ENCODE measurements at regions not wholly inside any gene's neighbourhood (a gene's known extent, or its start where the extent isn't known, plus 50 kb on each side); places are given as distances from the start of the nearest gene placed in this dataset.

- no peak overlapping the region for H3K4me3 Mint-ChIP-seq
- H3K36me3 Mint-ChIP-seq: no peaks in the 10 kb centered on the region
- ATAC-seq: no peak
These were observed 489.2 kb upstream of the MIS18BP1 start for GRCh38 chr14:45742187-45742586.

GRCh38 chr14:45728434-45729225, 475.6 kb upstream of the MIS18BP1 start:
- no peak overlapping the region for H3K4me3 Mint-ChIP-seq

More at GRCh38 chr14:45742187-45742586, 489.2 kb upstream of the MIS18BP1 start:
- no peak overlapping the region for H3K27ac Mint-ChIP-seq
- no peaks in the 10 kb centered on the region for H3K4me1 Mint-ChIP-seq
- no peak for DNase-seq (ENCODE audit: low spot score in 2 of 2)
- H3K9me3 Mint-ChIP-seq: peaks cover 27% of the 10 kb centered on the region

GRCh38 chr14:45727133-45727532, 474.1 kb upstream of the MIS18BP1 start:
- Mint-ChIP-seq H3K36me3 (no peaks in the 10 kb centered on the region), H3K4me3 (no peak overlapping the region), H3K9me3 (peaks cover 5% of the 10 kb centered on the region), H3K4me1 (no peaks in the 10 kb centered on the region), H3K27ac (no peak overlapping the region)
- DNase-seq (ENCODE audit: low spot score in 2 of 2): no peak
- ATAC-seq: no peak

More at GRCh38 chr14:45728434-45729225, 475.6 kb upstream of the MIS18BP1 start:
- DNase-seq (ENCODE audit: low spot score in 2 of 2) (no peak), ATAC-seq (no peak)
- H3K4me1 Mint-ChIP-seq: no peaks in the 10 kb centered on the region
- H3K36me3 Mint-ChIP-seq: no peaks in the 10 kb centered on the region
- no peak overlapping the region for H3K27ac Mint-ChIP-seq
- H3K9me3 Mint-ChIP-seq: peaks cover 2% of the 10 kb centered on the region

GRCh38 chr14:45721472-45721871, 468.5 kb upstream of the MIS18BP1 start:
- no peak overlapping the region for H3K27ac Mint-ChIP-seq
- no peak overlapping the region for H3K4me3 Mint-ChIP-seq
- no peaks in the 10 kb centered on the region for H3K4me1 Mint-ChIP-seq
- no peak for ATAC-seq
- no peak for DNase-seq (ENCODE audit: low spot score in 2 of 2)
- no peaks in the 10 kb centered on the region for H3K36me3 Mint-ChIP-seq
- H3K9me3 Mint-ChIP-seq: peaks cover 7% of the 10 kb centered on the region

- DNase-seq (ENCODE audit: low spot score in 2 of 2): no peak
- no peaks in the 10 kb centered on the region for H3K4me1 Mint-ChIP-seq
- H3K4me3 Mint-ChIP-seq: no peak overlapping the region
- ATAC-seq: no peak
- H3K27ac Mint-ChIP-seq: no peak overlapping the region
- H3K9me3 Mint-ChIP-seq: peaks cover 21% of the 10 kb centered on the region
- H3K36me3 Mint-ChIP-seq: no peaks in the 10 kb centered on the region
These were observed 463.6 kb upstream of the MIS18BP1 start for GRCh38 chr14:45716572-45716971.

GRCh38 chr14:45715946-45716345, 462.9 kb upstream of the MIS18BP1 start:
- no peak overlapping the region for H3K4me3 Mint-ChIP-seq
- DNase-seq (ENCODE audit: low spot score in 2 of 2) (no peak), ATAC-seq (no peak)
- H3K9me3 Mint-ChIP-seq: peaks cover 21% of the 10 kb centered on the region
- H3K4me1 Mint-ChIP-seq: no peaks in the 10 kb centered on the region
- no peak overlapping the region for H3K27ac Mint-ChIP-seq
- no peaks in the 10 kb centered on the region for H3K36me3 Mint-ChIP-seq

GRCh38 chr14:45709541-45709940, 456.5 kb upstream of the MIS18BP1 start:
- H3K27ac Mint-ChIP-seq: no peak overlapping the region
- ATAC-seq (no peak), DNase-seq (ENCODE audit: low spot score in 2 of 2) (no peak)
- no peaks in the 10 kb centered on the region for H3K4me1 Mint-ChIP-seq
- no peak overlapping the region for H3K4me3 Mint-ChIP-seq
- H3K36me3 Mint-ChIP-seq: no peaks in the 10 kb centered on the region
- H3K9me3 Mint-ChIP-seq: peaks cover 17% of the 10 kb centered on the region

- no peak for ATAC-seq
- H3K9me3 Mint-ChIP-seq: peaks cover 12% of the 10 kb centered on the region
- no peak overlapping the region for H3K27ac Mint-ChIP-seq
- no peak overlapping the region for H3K4me3 Mint-ChIP-seq
- DNase-seq (ENCODE audit: low spot score in 2 of 2): no peak
- no peaks in the 10 kb centered on the region for H3K36me3 Mint-ChIP-seq
- no peaks in the 10 kb centered on the region for H3K4me1 Mint-ChIP-seq
These were observed 453.0 kb upstream of the MIS18BP1 start for GRCh38 chr14:45705940-45706534.

- ATAC-seq: no peak
- Mint-ChIP-seq H3K27ac (no peak overlapping the region), H3K4me3 (no peak overlapping the region), H3K9me3 (peaks cover 13% of the 10 kb centered on the region), H3K4me1 (no peaks in the 10 kb centered on the region), H3K36me3 (no peaks in the 10 kb centered on the region)
- DNase-seq (ENCODE audit: low spot score in 2 of 2): no peak
These were observed 446.5 kb upstream of the MIS18BP1 start for GRCh38 chr14:45699471-45699870.

GRCh38 chr14:45698462-45699134, 445.6 kb upstream of the MIS18BP1 start:
- peaks cover 16% of the 10 kb centered on the region for H3K9me3 Mint-ChIP-seq
- no peak for ATAC-seq
- DNase-seq (ENCODE audit: low spot score in 2 of 2): no peak
- no peak overlapping the region for H3K27ac Mint-ChIP-seq
- no peaks in the 10 kb centered on the region for H3K4me1 Mint-ChIP-seq
- H3K36me3 Mint-ChIP-seq: no peaks in the 10 kb centered on the region
- no peak overlapping the region for H3K4me3 Mint-ChIP-seq

- ATAC-seq (no peak), DNase-seq (ENCODE audit: low spot score in 2 of 2) (no peak)
- Mint-ChIP-seq H3K9me3 (peaks cover 29% of the 10 kb centered on the region), H3K27ac (no peak overlapping the region), H3K36me3 (no peaks in the 10 kb centered on the region), H3K4me1 (no peaks in the 10 kb centered on the region), H3K4me3 (no peak overlapping the region)
These were observed 433.8 kb upstream of the MIS18BP1 start for GRCh38 chr14:45686771-45687170.

- Mint-ChIP-seq H3K4me1 (no peaks in the 10 kb centered on the region), H3K36me3 (no peaks in the 10 kb centered on the region), H3K4me3 (no peak overlapping the region), H3K27ac (no peak overlapping the region), H3K9me3 (peaks cover 13% of the 10 kb centered on the region)
- DNase-seq (ENCODE audit: low spot score in 2 of 2) (no peak), ATAC-seq (no peak)
These were observed 427.5 kb upstream of the MIS18BP1 start for GRCh38 chr14:45680531-45680930.

GRCh38 chr14:45679853-45680252, 426.9 kb upstream of the MIS18BP1 start:
- DNase-seq (ENCODE audit: low spot score in 2 of 2) (no peak), ATAC-seq (no peak)
- Mint-ChIP-seq H3K27ac (no peak overlapping the region), H3K4me3 (no peak overlapping the region), H3K36me3 (no peaks in the 10 kb centered on the region), H3K4me1 (no peaks in the 10 kb centered on the region), H3K9me3 (peaks cover 13% of the 10 kb centered on the region)

- no peaks in the 10 kb centered on the region for H3K36me3 Mint-ChIP-seq
- DNase-seq (ENCODE audit: low spot score in 2 of 2) (no peak), ATAC-seq (no peak)
- peaks cover 8% of the 10 kb centered on the region for H3K9me3 Mint-ChIP-seq
- no peak overlapping the region for H3K27ac Mint-ChIP-seq
- no peak overlapping the region for H3K4me3 Mint-ChIP-seq
- no peaks in the 10 kb centered on the region for H3K4me1 Mint-ChIP-seq
These were observed 425.2 kb upstream of the MIS18BP1 start for GRCh38 chr14:45678163-45678562.

GRCh38 chr14:45673420-45673819, 420.4 kb upstream of the MIS18BP1 start:
- Mint-ChIP-seq H3K4me1 (no peaks in the 10 kb centered on the region), H3K9me3 (peaks cover 8% of the 10 kb centered on the region)

More at GRCh38 chr14:45673420-45673819, 420.4 kb upstream of the MIS18BP1 start:
- ATAC-seq (no peak), DNase-seq (ENCODE audit: low spot score in 2 of 2) (no peak)
- Mint-ChIP-seq H3K27ac (no peak overlapping the region), H3K4me3 (no peak overlapping the region), H3K36me3 (no peaks in the 10 kb centered on the region)

Data from stimulated activated effector memory CD8-positive, alpha-beta T cell treated with anti-CD3 and anti-CD28 coated beads, Interleukin-12 subunit alpha, Interleukin-12 subunit beta, amount 100 ng/mL, for 72 hours (primary cell).